CD4-positive, alpha-beta T cell treated with Interleukin-10 for 1 hour (primary cell): ENCODE measurements at regions not wholly inside any gene's neighbourhood (a gene's known extent, or its start where the extent isn't known, plus 50 kb on each side); places are given as distances from the start of the nearest gene placed in this dataset.
"Not testable (repeated sequence)": the region's sequence is repeated elsewhere in the genome, so short reads cannot be mapped to it uniquely, and the experiment has no call there.

Experiments used
- DNase-seq: peaks from one replicate; pipeline ENCODE4 v3.0.0-alpha.2; 2020

DNA sequence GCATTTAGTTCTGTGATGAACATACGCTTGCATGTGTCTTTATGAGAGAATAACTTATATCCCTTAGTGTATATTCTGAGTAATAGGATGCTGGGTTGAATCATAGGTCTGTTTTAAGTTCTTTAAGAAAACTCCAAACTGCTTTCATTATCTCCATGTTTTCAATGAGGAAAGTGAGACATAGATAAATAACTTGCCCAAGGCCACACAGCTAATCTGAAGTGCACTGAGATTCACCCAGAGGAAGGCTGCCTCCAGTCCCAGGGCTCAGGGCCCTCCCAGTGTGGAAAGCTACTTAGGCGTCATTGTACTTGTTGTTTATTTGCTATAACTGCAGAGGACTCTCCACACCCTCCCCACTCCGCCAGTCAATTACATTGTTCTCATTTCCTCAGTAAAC is 126.7 kb downstream of the INHBA start:
- DNase-seq, result no peak

DNA sequence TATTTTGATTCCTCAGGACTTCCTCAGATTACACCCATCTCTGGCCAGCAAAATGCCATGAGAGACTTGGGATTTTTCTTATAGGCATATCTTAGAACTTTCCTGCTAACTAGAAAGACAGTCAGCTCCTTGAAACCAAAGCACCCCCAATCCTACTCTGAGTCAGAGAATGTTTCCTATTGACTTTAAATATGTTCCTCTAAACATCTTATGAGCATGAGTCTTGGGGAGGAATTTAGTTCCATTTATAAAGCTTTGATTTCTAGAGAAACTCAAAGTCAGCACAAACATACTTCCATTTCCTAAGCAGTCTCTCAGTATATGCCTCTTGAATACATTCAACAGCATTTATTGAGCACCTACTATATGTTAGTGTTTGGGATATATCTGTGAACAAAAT is 128.5 kb downstream of the INHBA start:
- DNase-seq, result no peak

DNA sequence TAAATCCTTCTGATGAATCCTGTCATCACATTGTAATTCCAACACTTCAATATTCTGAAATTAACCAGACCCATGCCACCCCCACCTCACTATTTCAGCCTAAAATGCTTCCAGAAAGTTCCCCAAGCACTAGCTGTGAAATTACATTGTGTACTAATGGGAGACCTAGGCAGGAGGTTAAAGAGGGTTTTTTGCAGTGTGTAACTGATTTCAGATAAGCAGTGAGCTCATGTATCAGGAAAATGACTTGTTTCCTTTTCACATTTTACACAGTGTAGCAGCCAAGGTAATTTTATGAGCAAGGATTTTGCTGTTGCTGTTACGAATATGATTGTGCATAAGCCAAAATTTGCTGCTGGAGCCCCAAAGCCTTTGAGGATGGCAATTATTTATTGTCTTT is 129.0 kb downstream of the INHBA start:
- DNase-seq, result no peak

DNA sequence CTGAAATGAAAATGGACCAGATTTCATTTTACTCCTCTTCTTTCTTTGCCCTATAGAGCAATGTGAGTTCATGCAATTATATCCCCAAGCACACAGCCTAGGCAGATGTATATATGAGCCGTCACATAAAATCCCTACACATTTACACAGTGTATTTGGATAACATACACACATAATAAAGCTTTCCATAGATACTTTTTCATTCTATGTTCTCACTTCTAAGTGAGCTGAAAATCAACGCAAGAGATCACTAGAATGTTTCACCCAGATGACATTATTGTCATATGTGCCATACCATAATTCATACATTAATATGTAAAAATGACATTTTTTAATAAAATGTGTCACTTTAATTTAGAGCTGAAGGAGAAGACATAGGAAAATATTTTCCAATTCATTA is 129.4 kb downstream of the INHBA start:
- no peak for DNase-seq

DNA sequence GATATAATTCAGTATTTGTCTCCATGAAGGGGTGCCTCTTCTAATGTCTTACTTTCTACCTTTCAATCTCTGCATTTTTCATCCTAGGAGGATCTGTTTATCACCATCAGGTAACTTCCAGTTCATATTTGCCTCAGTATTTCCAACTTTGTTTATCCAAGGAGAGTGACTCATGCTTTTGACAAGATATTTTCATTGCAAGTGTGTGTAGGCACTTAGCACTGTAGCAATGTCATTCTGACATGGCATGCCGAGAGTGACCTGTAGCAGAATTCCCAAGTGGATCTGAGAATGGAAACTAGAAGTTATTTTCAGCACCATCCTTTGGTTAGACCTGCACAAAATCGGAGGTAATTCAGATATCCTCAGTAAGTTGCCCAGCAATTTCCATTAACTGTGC is 129.9 kb downstream of the INHBA start:
- no peak for DNase-seq

DNA sequence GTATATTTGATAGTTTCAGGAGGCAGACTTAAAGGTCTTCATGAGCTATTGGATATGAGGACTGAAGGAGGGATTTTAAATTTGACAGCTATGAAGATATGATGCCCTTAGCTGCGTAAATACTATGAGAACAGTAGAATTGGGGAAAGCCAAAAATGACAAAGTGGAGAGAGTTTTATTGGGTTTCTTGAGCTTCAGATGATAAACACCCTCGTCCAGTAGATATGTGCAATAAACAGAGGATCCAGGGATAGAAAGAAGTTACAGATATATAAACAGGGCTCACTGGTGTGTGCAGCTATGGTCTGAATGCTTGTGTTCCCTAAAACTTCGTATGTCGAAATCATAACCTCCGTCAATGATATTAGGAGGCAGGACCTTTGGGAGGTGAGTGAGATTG is 131.3 kb downstream of the INHBA start:
- DNase-seq, result no peak

DNA sequence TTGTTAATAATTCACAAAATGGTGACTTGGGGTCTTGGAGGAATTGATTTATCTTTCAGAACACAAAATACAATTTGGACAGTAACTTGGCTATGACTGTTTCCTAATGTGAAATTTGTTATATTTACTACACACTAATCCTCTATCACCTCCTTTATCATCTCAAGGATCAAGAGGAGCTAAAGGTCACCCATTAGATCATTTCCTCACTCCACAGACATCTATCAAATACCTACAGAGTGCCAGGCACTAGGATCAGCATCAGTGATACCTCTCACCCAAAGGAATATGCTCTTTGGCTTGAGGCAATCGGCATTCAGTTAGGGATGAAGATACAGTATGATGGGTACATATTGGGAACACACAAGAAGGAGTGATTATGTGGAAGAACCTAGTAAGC is 132.1 kb downstream of the INHBA start:
- no peak for DNase-seq

DNA sequence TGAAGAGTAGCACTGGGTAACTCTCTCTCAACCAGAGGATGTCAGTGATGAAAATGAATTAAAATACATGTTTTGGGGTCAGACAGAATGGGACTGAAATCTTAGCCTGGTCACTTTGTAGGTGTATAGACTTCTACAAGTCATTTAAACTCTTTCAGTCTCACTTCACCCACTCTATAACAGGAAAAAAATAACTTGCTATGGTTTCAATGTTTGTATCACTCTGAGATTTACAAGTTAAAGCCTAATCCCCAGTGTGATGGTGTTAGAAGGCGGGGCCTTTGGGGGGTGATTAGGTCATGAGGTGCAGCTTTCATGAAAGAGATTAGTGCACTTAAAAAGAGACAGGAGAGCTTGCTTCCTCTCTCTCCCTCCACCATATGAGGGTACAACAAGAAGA is 134.8 kb downstream of the INHBA start:
- DNase-seq, result no peak

DNA sequence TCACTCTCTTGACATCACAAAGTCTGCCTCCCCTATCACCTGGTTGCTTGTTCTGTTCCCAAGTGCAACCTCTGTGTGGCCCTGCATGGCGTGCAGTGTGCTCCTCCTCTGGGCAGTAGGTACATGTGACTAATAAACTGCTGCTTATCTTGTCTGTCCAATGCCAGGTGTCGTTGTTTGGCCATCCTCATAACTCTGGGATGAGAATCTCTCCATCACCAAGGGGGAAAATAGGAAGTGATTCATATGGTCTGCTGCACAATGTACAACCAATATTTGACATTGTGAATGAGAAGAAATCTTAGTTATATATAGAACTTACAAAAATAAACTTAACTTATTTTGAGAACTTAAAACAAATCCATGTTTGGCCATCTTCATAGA is 135.2 kb downstream of the INHBA start:
- no peak for DNase-seq

DNA sequence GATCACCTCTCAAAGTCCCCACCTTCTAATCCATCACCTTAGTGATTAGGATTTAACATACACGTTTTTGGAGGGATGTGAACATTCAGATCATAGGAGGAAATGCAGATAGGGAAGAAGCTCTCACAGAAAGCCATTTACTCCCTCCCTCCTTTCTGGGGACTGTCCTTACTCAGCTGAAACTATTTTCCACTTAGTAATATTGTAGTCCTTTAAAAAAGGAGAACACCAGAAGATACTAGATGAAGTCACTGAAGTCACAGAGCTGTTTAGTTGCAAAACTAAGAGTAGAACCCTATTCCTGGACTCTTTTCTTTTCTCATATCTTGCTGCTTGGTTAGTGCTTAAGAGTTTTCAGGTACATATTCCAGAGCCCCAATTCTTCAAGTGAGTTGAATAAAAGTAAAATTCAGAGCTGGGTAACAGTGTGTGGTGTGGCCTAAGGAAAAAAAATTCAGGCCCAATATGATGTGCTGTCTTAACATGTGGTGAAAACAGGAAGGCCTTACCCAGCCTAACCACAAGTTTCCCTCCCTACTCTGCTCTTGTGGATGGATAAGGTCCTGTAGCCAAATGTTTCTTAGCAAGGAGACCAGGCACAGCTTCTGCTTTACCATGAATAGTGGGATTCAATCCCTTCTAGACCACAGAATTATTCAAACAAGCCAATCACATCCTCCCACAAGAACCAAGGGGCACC is 135.7 kb downstream of the INHBA start:
- DNase-seq, result no peak

DNA sequence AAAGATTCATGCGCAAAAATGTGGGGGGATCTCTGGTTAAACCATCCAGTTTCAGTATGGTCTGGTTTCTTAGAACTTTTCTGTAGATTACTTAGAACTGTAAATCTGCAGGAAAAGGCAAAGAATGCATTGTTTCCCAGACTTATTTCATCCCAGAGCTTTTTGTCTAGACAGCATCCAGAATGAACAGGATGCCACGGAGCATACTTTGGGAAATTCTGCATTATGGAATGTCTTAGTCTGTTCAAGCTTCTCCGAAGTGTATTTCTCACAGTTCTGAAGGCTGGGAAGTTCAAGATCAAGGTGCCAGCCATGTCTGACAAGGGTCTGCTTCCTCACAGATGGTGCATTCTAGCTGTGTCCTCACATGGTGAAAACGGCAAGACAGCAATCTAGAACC is 136.3 kb downstream of the INHBA start:
- DNase-seq, result no peak

DNA sequence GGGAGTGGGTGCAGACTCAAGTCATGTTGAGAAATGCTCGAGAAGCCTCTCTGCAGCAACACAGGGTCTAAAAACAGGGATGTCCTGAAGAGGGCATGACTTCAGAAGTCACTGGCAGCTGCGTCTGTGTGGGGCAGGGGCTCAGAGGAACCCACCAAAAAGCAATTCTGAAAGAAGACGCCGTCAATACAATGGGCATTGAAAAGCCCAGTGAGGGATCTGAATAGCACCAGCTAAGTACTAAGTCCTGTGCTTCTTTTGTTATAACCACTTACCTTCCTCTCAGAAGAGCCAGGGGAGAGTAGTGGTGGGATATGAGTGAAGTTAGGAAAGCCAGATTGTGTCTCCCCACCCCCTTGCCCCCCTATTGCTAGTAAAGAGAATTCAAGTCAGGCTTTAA is 137.2 kb downstream of the INHBA start:
- DNase-seq, result no peak

DNA sequence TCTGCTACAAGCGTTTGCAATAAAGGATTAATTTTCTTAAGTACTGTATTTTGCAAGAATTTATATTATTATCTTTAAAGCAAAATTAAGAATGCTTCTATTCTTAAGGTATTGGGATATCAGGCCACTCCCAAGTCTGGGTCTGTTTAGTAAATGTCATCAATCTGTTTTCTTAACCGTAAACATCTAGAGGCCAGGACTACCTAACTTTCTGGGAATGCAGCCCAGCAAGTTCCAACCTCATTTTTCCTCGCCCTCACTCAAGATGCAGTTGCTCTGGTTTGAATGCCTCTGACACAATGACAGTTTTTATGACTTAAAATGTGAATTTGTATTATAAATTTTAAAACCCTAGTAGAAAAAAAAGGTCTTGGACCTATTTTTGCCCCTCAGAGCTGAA is 143.5 kb downstream of the INHBA start:
- no peak for DNase-seq

DNA sequence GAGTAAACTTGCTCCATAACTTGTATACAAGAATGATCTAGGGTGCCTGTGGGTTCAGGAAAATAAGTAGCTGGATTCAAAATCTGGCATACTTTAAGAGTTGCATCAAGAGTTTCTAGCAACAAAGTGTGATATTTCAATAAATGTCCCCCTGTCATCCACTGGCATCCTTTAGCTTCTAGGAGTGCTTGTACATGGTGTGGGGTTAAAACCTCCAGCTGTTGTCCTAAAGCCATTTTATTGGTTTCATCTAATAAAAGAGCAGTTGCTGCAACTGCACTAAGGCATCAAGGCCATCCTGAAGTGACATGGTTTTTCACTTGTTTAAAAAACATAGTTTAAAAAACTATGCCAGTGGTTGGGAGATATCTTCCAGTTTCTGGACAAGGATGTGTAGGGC is 148.4 kb downstream of the INHBA start:
- DNase-seq, result no peak

DNA sequence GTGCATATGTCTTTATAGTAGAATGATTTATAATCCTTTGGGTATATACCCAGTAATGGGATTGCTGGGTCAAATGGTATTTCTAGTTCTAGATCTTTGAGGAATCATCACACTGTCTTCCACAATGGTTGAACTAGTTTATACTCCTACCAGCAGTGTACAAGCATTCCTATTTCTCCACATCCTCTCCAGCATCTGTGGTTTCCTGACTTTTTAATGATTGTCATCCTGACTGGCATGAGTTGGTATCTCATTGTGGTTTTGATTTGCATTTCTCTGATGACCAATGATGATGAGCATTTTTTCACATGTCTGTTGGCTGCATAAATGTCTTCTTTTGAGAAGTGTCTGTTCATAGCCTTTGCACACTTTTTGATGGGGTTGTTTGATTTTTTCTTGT is 152.8 kb downstream of the INHBA start:
- not testable (repeated sequence) for DNase-seq

DNA sequence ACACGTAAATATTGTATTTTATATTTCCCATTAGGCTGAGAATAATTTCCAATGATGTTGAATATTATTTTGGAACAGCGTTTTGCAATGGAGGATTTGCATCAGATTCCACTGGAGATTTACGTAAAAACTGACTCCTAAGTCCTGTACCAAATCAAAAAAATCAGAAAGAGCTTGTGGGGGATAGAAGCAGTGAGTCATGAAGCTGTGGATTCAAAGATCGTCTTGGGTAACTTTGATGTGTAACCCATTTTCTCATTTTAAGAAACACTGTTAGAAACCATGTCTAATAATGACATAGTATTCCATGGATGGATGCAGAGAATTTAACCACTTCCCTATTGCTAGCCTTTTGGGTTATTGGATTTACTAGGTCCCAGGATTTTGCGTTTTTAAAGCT is 158.6 kb downstream of the INHBA start:
- no peak for DNase-seq

DNA sequence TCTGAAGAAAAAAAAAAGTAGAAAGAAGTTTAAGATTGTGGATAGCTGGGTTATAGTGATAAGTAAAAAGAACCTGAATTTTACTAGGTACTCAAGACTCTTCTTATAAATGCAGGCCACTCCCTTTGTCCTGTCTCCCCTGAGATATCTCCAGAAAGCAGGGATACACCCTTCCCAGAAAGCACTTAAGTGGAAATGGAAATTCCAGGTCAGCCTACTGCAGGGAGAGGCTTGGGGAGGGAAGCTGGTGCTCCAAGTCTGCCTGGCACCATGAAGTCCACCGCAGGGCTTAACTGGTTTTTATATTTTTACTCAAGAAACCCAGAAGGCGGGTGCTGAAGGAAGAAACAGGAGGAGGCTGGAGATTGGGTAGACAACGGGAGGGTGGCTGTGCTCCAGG is 162.3 kb downstream of the INHBA start:
- no peak for DNase-seq

DNA sequence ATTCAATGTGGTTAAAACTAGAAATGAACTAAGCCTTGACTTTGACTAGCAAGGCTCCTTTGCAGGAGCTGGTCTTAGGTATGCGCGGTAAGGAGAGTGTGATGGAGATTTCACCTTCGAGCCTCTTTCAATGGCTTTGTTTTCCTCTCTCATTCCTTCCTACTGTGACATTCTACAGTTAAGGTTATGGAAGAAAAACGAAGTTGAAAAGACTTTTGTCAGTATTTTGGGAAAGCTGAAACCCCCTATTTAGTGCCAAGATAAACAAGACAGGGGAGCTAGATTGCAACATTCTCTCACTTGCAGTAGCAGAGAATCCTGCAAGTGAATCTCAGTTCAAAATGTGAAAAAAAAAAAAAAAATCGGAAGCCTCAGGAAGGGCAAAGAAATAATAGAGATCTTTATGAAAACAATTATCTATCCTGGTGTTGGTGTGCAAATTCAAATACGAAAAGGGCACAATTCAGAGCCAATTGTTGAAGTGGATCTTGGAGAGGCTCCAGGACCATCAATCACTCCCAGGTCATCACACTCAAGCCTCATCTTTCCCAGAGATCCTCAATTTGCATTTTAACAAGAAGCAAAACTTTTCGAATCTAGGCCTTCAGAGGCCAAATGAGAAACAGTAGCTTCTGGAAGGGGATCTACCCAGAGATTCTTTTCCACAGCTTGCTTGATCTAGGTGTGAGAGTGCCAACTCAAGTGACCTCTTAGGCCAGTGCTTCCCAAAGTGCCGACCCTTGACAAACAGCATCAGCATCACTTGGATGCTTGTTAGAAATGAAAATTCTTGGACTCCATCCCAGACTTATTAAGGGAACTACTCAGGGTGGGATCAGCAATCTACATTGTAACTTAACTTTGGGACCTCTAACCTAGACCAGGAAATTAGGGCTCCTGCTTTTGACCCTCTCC is 163.8 kb downstream of the INHBA start:
- no peak for DNase-seq

DNA sequence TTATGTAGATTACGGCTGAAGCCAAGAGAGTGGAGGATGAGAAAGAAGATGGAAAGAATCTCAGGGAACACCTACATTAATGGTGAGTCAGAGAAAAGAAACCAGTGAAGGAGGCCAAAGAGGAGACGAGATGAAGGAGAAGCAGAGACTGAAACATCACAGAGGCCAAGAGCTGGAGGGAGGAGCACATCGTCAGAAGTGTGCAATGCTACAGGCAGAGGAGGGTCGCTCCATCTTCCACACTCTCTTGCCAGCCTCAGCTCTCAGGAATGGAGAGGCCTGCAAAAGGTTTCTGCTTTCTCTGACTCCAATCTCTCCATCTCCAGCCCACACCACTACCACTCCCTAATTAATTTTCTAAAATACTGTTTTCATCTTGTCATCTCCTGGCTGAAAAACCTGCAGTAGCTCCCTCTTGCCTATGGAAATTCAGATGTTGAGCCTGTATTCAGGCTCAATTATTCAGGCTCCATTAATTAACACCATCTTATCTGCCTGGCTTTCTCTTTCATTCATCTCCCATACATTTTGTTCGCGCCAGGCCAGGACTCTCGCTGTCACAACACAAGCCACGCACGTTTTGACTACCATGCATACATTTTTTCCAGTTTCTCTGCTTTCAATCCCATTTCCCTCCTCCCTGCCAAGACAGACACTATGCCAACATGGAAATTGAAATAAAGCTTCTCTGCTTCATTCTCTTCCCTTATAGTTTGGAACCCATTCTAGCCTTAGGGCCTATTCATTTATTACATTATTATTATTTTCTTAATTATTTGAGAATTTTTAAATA is 165.8 kb downstream of the INHBA start:
- DNase-seq, result no peak

DNA sequence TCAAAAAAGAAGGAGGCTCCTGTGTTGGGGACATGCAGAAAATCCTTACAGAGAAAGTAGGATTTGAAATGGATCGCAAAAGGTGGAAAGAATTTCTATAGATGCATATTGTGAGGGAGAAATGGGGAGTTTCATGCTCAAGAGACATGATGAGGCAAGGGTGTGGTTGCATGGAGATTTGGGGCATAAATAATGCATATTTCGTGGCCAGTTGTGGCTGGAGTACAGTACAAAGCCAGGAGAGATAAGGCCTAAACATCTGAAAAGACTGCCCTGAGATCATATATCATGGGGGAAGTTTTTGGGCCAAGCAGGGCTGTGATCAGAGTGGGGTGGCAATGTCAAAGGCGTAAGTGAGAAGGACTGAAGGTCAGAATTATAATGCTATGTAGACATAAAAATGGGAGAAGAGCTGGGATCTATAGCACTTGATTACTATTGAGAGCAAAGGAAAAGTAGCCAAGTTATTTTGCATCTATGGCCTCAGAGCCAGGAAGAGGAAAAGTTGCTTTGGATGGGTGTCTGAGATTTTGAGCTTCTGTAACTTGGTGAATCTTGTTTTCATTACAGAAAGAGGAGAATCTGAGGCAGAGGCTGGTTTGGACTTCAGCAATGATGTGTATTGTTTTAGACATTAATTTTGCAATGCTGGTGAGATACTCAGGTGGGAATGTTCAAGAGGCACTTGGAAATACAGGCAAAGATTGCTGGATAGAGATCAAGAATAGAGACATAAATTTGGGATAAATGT is 166.6 kb downstream of the INHBA start:
- DNase-seq, result no peak

DNA sequence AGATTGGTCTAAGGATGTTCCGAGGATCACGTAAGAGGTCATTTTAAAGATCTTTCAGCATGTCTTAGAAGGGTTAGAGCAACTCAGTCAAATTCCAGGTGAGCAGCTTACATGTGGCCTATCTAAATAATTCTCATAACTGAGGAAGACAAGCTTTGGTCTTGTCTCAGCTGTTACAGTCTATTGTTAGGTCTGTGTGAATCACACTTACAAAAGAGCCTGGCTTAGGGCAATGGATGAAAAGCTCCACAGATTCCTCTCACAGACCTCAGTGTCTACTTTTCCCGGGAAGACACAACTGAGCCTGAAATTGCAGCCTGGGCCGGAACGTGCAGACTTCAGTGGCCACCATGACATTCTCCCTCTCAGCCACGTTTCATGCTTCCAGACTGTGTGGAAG is 173.1 kb downstream of the INHBA start:
- no peak for DNase-seq

DNA sequence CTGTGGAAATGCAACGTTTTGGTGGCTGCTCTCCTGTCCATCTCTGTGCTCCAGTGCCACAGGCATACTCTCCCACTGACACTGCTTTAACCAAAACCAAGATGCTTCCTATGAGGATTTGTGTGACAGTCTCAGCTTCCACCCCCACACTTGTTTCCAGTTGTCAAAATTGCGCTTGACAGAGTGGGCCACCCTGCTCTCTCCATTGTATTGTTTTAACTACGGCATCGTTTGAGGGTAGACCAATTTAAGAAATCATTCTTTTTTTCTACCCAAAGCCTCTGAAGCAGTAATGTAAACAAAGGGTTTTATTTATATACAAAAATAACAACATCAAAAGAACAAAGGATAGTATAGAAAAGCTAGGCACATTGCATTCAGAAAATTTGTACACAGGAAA is 178.0 kb downstream of the INHBA start:
- no peak for DNase-seq

DNA sequence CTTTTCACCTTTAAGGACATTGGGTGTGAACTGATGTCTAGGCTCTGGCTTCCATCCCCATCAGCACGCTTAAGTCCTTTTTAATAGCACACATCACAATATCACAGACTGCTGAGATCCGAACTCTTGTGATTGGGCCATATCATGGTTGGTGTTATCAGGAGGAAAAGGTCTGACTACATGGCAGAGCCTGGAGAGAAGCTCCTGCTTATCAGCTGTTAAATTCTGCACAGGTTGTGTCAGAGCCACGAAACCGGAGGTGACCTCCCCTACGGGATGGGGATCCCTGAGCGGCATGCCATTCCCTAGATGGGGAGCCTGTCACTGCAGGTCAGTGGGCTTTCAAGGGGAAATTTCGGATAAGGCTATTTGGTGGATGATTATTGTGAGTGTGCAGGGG is 182.4 kb downstream of the INHBA start:
- DNase-seq, result no peak
